ENCODE measurements at regions not wholly inside any gene's neighbourhood (a gene's known extent, or its start where the extent isn't known, plus 50 kb on each side); places are given as distances from the start of the nearest gene placed in this dataset.
"Not testable (repeated sequence)": the region's sequence is repeated elsewhere in the genome, so short reads cannot be mapped to it uniquely, and the experiment has no call there.

DNA sequence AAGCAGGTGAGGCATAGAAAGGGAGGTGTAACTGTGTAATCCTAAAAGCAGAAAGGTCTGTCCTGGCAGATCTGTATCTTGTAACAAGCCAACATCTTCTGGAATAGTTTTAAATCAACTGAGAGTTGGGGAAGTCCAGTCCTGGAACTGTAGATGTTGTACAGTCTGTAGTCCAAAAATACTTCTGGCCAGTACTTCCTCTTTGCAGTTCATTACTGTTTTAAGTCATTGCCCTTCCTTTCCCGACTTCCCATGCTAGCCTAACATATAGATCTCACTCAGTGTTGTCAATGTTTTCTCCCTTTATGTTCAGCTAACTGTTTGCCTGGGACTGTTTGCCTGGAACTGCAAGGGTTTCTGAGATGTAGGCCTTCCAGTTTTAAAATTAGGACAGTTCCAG, 168.5 kb upstream of the ISL1 start:
- no peaks in the 10 kb centered on the region for H3K36me3 ChIP-seq
- 21% methylated on average over 1 of the region's 1 CpG; no CpG with 5 or more reads in 1 of the 2 donors for whole genome bisulfite sequencing, 2 donors (ENCODE audit: low coverage in 1 of 2)
- no peaks in the 10 kb centered on the region for H3K27me3 ChIP-seq
- TF ChIP-seq CTCF (IDR thresholded peaks at IDR 0.05) (no peak), EP300 (IDR thresholded peaks at IDR 0.05) (no peak), POLR2A (IDR thresholded peaks at IDR 0.05) (no peak), POLR2AphosphoS5 (IDR thresholded peaks at IDR 0.05) (no peak)
- H3K27ac ChIP-seq, result no peak overlapping the region
- no peaks in the 10 kb centered on the region for H3K9me3 ChIP-seq
- H3K4me1 ChIP-seq, result no peaks in the 10 kb centered on the region
- no peak for ATAC-seq
- H3K4me3 ChIP-seq, result no peak overlapping the region

- no peak for ATAC-seq
- 10 to 22% methylated on average over 4 of the region's 4 CpGs for WGBS, 2 donors (ENCODE audit: low coverage in 1 of 2)
These were observed 157.2 kb upstream of the ISL1 start for GRCh38 chr5:51225789-51226742.

DNA sequence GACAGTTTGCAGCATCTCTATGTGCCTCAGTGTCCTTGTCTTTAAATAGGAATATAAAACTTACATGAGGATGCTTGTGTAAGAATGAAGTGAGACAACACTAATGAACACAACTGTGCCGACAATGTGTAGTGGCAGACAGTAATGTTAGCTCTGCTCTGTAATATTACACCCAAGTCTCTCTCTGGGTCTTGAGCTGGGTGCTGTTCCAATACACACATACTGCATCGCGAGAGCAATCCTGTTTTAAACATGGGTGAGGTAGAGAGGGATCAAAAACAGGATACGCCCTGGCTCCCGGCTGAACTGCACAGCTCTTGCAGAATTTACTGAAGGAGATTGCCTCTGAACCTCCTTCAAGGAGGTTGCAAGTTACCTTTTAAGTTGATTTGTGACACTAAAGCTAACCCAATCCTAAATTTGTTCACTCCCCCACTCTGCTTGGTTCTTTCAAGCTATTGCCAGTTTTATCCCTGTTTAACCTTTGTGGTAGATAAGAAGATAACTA, 155.2 kb upstream of the ISL1 start:
- H3K4me1 ChIP-seq, result no peaks in the 10 kb centered on the region
- H3K27me3 ChIP-seq, result no peaks in the 10 kb centered on the region
- TF ChIP-seq POLR2A (IDR thresholded peaks at IDR 0.05) (no peak), CTCF (IDR thresholded peaks at IDR 0.05) (no peak), EP300 (IDR thresholded peaks at IDR 0.05) (no peak), POLR2AphosphoS5 (IDR thresholded peaks at IDR 0.05) (no peak)
- peaks cover 0 to 13% (median 0%) of the 10 kb centered on the region in 3 donors for H3K9me3 ChIP-seq
- H3K36me3 ChIP-seq, result no peaks in the 10 kb centered on the region
- WGBS, 2 donors (ENCODE audit: low coverage in 1 of 2), result 70 to 86% methylated on average over 5 of the region's 5 CpGs
- no peak for ATAC-seq
- H3K4me3 ChIP-seq, result no peak overlapping the region
- no peak overlapping the region for H3K27ac ChIP-seq

More at GRCh38 chr5:51225789-51226742, 157.2 kb upstream of the ISL1 start:
- Histone ChIP-seq H3K27me3 (no peaks in the 10 kb centered on the region), H3K27ac (no peak overlapping the region), H3K9me3 (peaks cover 0 to 13% (median 0%) of the 10 kb centered on the region in 3 donors), H3K4me3 (no peak overlapping the region), H3K4me1 (no peaks in the 10 kb centered on the region), H3K36me3 (no peaks in the 10 kb centered on the region)
- TF ChIP-seq POLR2A (IDR thresholded peaks at IDR 0.05), result no peak
- no peak for TF ChIP-seq POLR2AphosphoS5 (IDR thresholded peaks at IDR 0.05)
- no peak for TF ChIP-seq CTCF (IDR thresholded peaks at IDR 0.05)
- TF ChIP-seq EP300 (IDR thresholded peaks at IDR 0.05), result no peak

- Histone ChIP-seq H3K27me3 (no peaks in the 10 kb centered on the region), H3K4me3 (no peak overlapping the region), H3K9me3 (peaks cover 0 to 13% (median 0%) of the 10 kb centered on the region in 3 donors), H3K36me3 (no peaks in the 10 kb centered on the region), H3K27ac (no peak overlapping the region), H3K4me1 (no peaks in the 10 kb centered on the region)
- no peak for ATAC-seq
- TF ChIP-seq EP300 (IDR thresholded peaks at IDR 0.05), result no peak
- no peak for TF ChIP-seq POLR2A (IDR thresholded peaks at IDR 0.05)
- no peak for TF ChIP-seq POLR2AphosphoS5 (IDR thresholded peaks at IDR 0.05)
- TF ChIP-seq CTCF (IDR thresholded peaks at IDR 0.05), result no peak
These were observed 152.9 kb upstream of the ISL1 start for GRCh38 chr5:51230336-51230735.

GRCh38 chr5:51242456-51242855, 140.8 kb upstream of the ISL1 start:
- WGBS, 2 donors (ENCODE audit: low coverage in 1 of 2), result 8% methylated on average over 1 of the region's 1 CpG

GRCh38 chr5:51250957-51251356, 132.3 kb upstream of the ISL1 start:
- WGBS, 2 donors (ENCODE audit: low coverage in 1 of 2), result 91% methylated on average over 10 of the region's 10 CpGs; no CpG with 5 or more reads in 1 of the 2 donors
- not testable (repeated sequence) for H3K36me3 ChIP-seq, H3K4me3 ChIP-seq, H3K9me3 ChIP-seq, ATAC-seq, H3K4me1 ChIP-seq, H3K27me3 ChIP-seq, H3K27ac ChIP-seq

More at GRCh38 chr5:51242456-51242855, 140.8 kb upstream of the ISL1 start:
- no peaks in the 10 kb centered on the region for H3K4me1 ChIP-seq
- no peak for TF ChIP-seq EP300 (IDR thresholded peaks at IDR 0.05)
- no peak for TF ChIP-seq CTCF (IDR thresholded peaks at IDR 0.05)
- no peak for TF ChIP-seq POLR2AphosphoS5 (IDR thresholded peaks at IDR 0.05)
- no peak for TF ChIP-seq POLR2A (IDR thresholded peaks at IDR 0.05)
- H3K27me3 ChIP-seq, result no peaks in the 10 kb centered on the region
- H3K9me3 ChIP-seq, result no peaks in the 10 kb centered on the region
- no peak overlapping the region for H3K27ac ChIP-seq
- H3K36me3 ChIP-seq, result no peaks in the 10 kb centered on the region
- no peak overlapping the region for H3K4me3 ChIP-seq
- no peak for ATAC-seq
